GM12872 (cell line): ENCODE measurements at regions not wholly inside any gene's neighbourhood (a gene's known extent, or its start where the extent isn't known, plus 50 kb on each side); places are given as distances from the start of the nearest gene placed in this dataset.

Source experiments
- CTCF ChIP-seq: IDR thresholded peaks from 3 replicates; pipeline ENCODE4 v1.5.1; 2011; ENCODE audit warnings: low read depth, mild to moderate bottlenecking, low read length, moderate library complexity; ENCODE audit not compliant: insufficient read depth

- no peak for TF ChIP-seq CTCF
These were observed 598.9 kb downstream of the RFPL4B start for GRCh38 chr6:112946051-112946450.

- TF ChIP-seq CTCF, result no peak
These were observed 600.4 kb downstream of the RFPL4B start for GRCh38 chr6:112947507-112947906.

GRCh38 chr6:112951829-112952228 lies 604.7 kb downstream of the RFPL4B start:
- no peak for TF ChIP-seq CTCF

GRCh38 chr6:112956696-112957535 lies 609.8 kb downstream of the RFPL4B start:
- TF ChIP-seq CTCF, result no peak

GRCh38 chr6:112957536-112957916 lies 610.4 kb downstream of the RFPL4B start:
- TF ChIP-seq CTCF, result no peak

GRCh38 chr6:112967974-112968373 lies 620.8 kb downstream of the RFPL4B start:
- no peak for TF ChIP-seq CTCF

GRCh38 chr6:112971651-112972050 lies 624.5 kb downstream of the RFPL4B start:
- TF ChIP-seq CTCF, result no peak
